Activated T-helper 1 cell treated with anti-CD3 and anti-CD28 coated beads, Interleukin-12 subunit alpha, Interleukin-12 subunit beta, Interleukin-2, Interleukin-4 antibody, amounts not matched to agents 30 ng/mL and 10 ng/mL and 1 ng/mL, durations not matched to agents 14 hours and 24 hours and 36 hours (primary cell): ENCODE measurements at regions not wholly inside any gene's neighbourhood (a gene's known extent, or its start where the extent isn't known, plus 50 kb on each side); places are given as distances from the start of the nearest gene placed in this dataset.

Experiments
- DNase-seq: peaks from one replicate; pipeline ENCODE4 v3.0.0; 2021; ENCODE audit warnings: low spot score
- H3K27ac Mint-ChIP-seq: one replicate; pipeline ENCODE4 v1.8.0; 2021; ENCODE audit warnings: mild to moderate bottlenecking, mixed read lengths
- H3K27me3 Mint-ChIP-seq: one replicate; pipeline ENCODE4 v1.8.0; 2022; ENCODE audit warnings: mild to moderate bottlenecking, moderate library complexity, mixed read lengths; ENCODE audit not compliant: insufficient read depth
- H3K36me3 Mint-ChIP-seq: one replicate; pipeline ENCODE4 v1.8.0; 2021; ENCODE audit warnings: low read depth, mixed read lengths
- H3K4me1 Mint-ChIP-seq: one replicate; pipeline ENCODE4 v1.8.0; 2021; ENCODE audit warnings: low read depth, mixed read lengths
- H3K4me3 Mint-ChIP-seq: one replicate; pipeline ENCODE4 v1.8.0; 2021; ENCODE audit warnings: mild to moderate bottlenecking, moderate library complexity, mixed read lengths
- H3K9me3 Mint-ChIP-seq: one replicate; pipeline ENCODE4 v1.8.0; 2021; ENCODE audit warnings: mixed read lengths
- intact Hi-C: fragments of 100-400 bp; cut with micrococcal nuclease; formaldehyde crosslinking; loops from one replicate; pipeline ENCODE4 v1.15.1; 2024

- peaks cover 2% of the 10 kb centered on the region for H3K9me3 Mint-ChIP-seq
- H3K4me1 Mint-ChIP-seq = no peaks in the 10 kb centered on the region
- intact Hi-C loops = no loop called here
- no peaks in the 10 kb centered on the region for H3K27me3 Mint-ChIP-seq
- no peak for DNase-seq
- no peaks in the 10 kb centered on the region for H3K36me3 Mint-ChIP-seq
- no peak overlapping the region for H3K27ac Mint-ChIP-seq
- no peak overlapping the region for H3K4me3 Mint-ChIP-seq
Measured at GRCh38 chr10:107933076-107933475, 768.6 kb upstream of the SORCS1 start.

DNA sequence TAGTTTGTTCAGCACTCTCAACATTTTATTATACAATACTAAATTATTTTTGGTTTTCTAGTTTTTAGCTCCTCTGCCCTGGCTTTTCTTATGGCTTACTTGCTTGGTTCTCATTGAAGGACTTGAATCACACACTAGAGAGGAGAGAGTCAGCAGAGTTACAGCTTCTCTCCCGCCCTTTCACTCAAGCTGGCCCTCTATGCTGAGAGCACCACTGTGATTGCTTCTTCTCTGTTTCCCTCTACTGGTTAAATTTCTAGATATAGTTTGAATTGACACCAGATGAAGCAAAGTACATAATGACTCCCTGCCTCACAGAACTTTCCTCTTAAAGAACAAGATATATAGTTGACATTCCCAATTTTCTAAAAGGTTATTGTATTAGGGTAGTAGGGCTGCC, 767.3 kb upstream of the SORCS1 start:
- intact Hi-C loops = no loop called here
- no peak overlapping the region for H3K4me3 Mint-ChIP-seq
- no peaks in the 10 kb centered on the region for H3K9me3 Mint-ChIP-seq

GRCh38 chr10:107930037-107930436, 765.5 kb upstream of the SORCS1 start:
- no peak for DNase-seq
- Mint-ChIP-seq H3K4me1 (no peaks in the 10 kb centered on the region), H3K9me3 (no peaks in the 10 kb centered on the region), H3K36me3 (no peaks in the 10 kb centered on the region), H3K27ac (no peak overlapping the region), H3K27me3 (no peaks in the 10 kb centered on the region), H3K4me3 (no peak overlapping the region)
- intact Hi-C loops = no loop called here

More for the DNA sequence above, 767.3 kb upstream of the SORCS1 start:
- Mint-ChIP-seq H3K36me3 (no peaks in the 10 kb centered on the region), H3K4me1 (no peaks in the 10 kb centered on the region), H3K27me3 (no peaks in the 10 kb centered on the region), H3K27ac (no peak overlapping the region)
- no peak for DNase-seq

DNA sequence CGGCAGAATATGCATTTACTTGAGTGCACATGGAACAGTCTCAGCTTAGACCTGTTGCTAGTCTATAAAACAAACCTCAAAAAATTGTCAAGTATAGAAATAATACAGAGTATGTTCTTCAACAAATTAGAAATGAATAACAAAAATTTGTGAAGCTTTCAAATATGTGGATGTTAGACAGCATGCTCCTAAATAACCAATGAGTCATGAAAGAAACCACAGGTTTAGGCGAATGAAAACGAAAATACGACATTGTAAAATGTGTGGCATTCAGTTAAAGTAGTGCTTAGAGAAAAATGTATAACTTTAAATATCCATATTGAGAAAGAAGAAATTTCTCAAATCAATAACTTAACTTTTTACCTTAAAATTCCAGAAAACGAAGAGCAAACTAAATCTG, 760.0 kb upstream of the SORCS1 start:
- intact Hi-C loops = no loop called here
- H3K9me3 Mint-ChIP-seq = peaks cover 7% of the 10 kb centered on the region
- no peaks in the 10 kb centered on the region for H3K36me3 Mint-ChIP-seq
- H3K4me1 Mint-ChIP-seq = no peaks in the 10 kb centered on the region
- H3K27ac Mint-ChIP-seq = no peak overlapping the region
- no peaks in the 10 kb centered on the region for H3K27me3 Mint-ChIP-seq
- no peak for DNase-seq
- no peak overlapping the region for H3K4me3 Mint-ChIP-seq

DNA sequence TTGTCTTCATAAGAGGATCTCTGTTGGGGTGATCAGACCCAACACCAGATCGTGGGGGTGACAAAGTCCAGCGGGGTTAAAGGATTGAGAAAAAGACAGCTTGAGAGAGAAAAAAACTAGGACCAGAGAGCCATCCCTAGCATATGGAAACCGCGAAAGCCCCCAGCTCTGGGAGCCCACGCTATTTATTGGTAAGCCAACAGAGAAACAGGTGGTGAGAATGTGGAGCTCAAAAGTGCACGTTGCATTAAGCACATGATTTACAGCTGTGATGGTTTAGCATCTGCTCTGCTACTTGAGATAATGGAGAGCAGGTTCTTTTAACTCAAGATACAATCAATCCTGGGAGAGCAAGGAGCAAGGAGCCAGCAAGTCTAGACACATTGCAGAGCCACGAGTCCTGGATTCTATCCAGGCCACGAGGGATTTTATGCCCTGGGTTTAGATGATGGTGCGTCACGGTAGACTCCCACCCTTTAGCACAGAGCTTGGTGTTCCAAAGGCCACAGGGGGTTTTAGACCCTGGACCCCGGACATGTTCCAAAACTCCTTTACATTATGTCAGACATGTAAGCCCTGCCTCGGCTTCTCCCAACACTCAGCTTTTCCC, 755.2 kb upstream of the SORCS1 start:
- no peak for DNase-seq
- Mint-ChIP-seq H3K4me1 (no peaks in the 10 kb centered on the region), H3K27me3 (peaks cover 4% of the 10 kb centered on the region), H3K4me3 (no peak overlapping the region), H3K36me3 (no peaks in the 10 kb centered on the region), H3K9me3 (peaks cover 16% of the 10 kb centered on the region), H3K27ac (no peak overlapping the region)
- intact Hi-C loops = no loop called here

DNA sequence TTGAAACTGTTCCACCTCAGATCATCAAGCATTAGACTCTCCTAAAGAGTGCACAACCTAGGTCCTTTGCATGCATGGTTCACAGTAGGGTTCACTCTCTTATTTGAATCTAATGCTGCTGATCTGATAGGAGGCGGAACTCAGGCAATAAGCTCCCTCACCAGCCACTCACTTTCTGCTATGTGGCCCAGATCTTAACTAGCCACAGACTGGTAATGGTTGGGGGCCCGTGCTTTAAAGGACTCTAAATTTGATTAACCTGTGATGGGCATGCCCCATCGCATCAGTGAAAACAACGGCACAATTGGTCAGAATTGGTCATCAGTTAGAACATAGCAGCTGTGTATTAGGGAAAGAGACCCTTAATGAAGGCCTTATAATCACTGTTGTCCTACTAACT, 753.7 kb upstream of the SORCS1 start:
- H3K36me3 Mint-ChIP-seq = no peaks in the 10 kb centered on the region
- no peak overlapping the region for H3K27ac Mint-ChIP-seq
- peaks cover 16% of the 10 kb centered on the region for H3K9me3 Mint-ChIP-seq
- H3K27me3 Mint-ChIP-seq = peaks cover 4% of the 10 kb centered on the region
- no peaks in the 10 kb centered on the region for H3K4me1 Mint-ChIP-seq
- intact Hi-C loops = no loop called here
- H3K4me3 Mint-ChIP-seq = no peak overlapping the region
- DNase-seq = no peak

DNA sequence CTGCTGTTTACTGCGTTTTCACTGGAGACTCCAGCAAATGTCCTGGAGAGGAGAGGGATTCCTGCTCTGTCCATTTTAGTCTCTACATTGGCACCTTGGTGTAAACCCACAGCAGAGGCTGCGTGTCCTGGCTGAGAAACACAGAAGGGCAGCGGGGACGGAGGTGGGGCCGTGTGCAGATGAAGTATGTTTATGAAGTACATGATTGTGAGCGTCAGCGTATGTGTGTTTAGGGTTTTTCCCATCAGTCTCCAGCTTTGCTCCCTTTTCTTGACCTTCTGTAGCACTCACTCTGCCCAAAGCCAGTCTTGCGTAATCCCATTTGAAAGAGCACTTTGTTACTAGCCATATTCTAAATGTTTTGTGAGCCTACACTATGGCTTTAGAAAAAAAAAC, 750.7 kb upstream of the SORCS1 start:
- no peak for DNase-seq
- Mint-ChIP-seq H3K9me3 (peaks cover 10% of the 10 kb centered on the region), H3K36me3 (no peaks in the 10 kb centered on the region), H3K4me1 (no peaks in the 10 kb centered on the region), H3K27ac (no peak overlapping the region), H3K27me3 (peaks cover 4% of the 10 kb centered on the region), H3K4me3 (no peak overlapping the region)
- intact Hi-C loops = no loop called here

DNA sequence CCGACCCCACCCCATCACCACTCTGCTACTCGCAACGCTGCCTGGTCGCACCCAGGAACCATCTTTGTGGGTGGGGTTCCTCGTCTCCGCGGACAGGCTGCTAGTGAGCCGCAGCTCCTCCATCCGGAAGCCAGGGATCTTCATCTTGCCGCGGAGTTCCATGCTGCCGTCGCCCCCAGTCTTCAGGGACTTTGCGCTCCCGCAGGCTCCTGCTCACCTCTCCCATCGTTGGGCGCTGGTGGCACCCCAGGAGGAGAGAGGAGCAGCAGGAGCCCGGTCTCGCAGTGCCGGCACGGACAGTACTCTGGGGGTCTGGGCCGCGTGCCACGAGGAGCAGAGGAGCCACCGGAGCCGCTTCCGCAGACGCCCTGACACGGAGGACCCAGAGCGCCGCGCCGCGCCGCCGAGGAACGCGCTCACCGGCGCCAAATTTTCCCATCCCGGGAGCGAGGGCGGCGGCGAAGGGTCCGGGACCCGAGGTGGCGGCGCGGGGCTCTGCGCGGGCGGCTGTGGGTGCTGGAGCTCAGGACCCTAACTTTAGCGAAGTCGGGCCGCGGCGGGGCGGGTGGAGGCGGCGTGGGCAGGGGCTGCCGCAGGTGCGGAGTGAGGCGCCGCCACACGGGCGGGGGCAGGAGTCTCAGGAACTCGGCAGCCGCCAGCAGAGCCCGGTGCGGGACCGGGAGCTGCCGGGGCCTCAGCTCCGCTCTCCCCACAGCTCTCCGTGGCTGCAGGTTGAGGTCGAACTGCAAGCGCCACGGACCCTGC, 750.1 kb upstream of the SORCS1 start:
- Mint-ChIP-seq H3K27ac (no peak overlapping the region), H3K36me3 (no peaks in the 10 kb centered on the region), H3K27me3 (peaks cover 4% of the 10 kb centered on the region), H3K4me1 (no peaks in the 10 kb centered on the region), H3K4me3 (no peak overlapping the region), H3K9me3 (peaks cover 10% of the 10 kb centered on the region)
- no peak for DNase-seq
- intact Hi-C loops = no loop called here

- Mint-ChIP-seq H3K4me1 (no peaks in the 10 kb centered on the region), H3K9me3 (peaks cover 2% of the 10 kb centered on the region), H3K4me3 (no peak overlapping the region), H3K27ac (no peak overlapping the region), H3K27me3 (peaks cover 4% of the 10 kb centered on the region), H3K36me3 (no peaks in the 10 kb centered on the region)
- intact Hi-C loops = no loop called here
- no peak for DNase-seq
Measured at GRCh38 chr10:107913317-107914294, 749.1 kb upstream of the SORCS1 start.

DNA sequence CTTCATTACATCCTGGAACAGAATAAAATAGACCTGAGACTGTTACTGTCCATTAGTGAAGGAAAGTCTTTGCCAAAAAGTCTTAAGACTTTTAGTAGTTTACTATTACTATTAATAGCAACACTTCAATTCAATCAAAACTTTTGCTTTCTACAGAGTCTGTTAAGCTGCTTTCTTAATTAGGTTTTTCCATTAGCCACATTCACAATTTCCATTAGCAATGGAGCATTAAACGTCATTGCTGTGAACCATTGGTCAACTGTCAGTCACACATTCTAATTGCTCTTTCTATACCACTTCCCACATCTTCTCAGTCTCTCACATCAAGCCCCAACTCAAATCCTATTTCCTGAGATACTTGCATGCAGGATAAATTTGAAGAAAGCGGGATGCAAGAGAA, 736.6 kb upstream of the SORCS1 start:
- DNase-seq = no peak
- Mint-ChIP-seq H3K4me1 (no peaks in the 10 kb centered on the region), H3K27ac (no peak overlapping the region), H3K9me3 (peaks cover 6% of the 10 kb centered on the region), H3K36me3 (no peaks in the 10 kb centered on the region), H3K4me3 (no peak overlapping the region), H3K27me3 (no peaks in the 10 kb centered on the region)
- intact Hi-C loops = no loop called here

GRCh38 chr10:107900131-107900530, 735.6 kb upstream of the SORCS1 start:
- no peaks in the 10 kb centered on the region for H3K36me3 Mint-ChIP-seq

DNA sequence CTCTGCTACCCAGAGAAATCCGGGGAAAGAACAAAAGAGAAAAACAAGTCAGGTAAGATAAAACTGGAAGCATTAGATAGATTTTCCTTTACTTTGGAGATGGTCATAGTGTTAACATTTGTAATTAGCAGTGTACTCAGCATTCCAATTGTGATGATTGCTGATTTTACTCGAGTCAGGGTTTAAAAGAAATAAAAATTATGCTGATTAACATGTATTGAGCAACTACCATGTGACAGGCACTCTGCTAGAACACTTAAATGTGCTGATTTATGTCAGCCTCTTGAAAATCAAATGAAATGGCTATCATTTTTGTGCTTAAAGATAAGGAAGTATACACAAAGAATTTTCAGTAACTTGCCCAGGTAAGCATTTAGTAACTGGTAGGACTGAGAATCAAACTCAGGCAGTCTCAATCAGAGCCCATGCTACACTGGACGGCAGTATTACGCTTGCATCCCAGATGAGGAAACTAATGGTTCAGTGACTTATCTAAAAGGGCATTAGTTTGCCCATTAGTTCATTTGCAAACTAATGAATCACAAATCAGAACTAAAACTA, 735.1 kb upstream of the SORCS1 start:
- Mint-ChIP-seq H3K4me1 (no peaks in the 10 kb centered on the region), H3K27ac (no peak overlapping the region), H3K27me3 (no peaks in the 10 kb centered on the region), H3K4me3 (no peak overlapping the region), H3K9me3 (peaks cover 6% of the 10 kb centered on the region), H3K36me3 (no peaks in the 10 kb centered on the region)
- intact Hi-C loops = no loop called here
- no peak for DNase-seq

More at GRCh38 chr10:107900131-107900530, 735.6 kb upstream of the SORCS1 start:
- Mint-ChIP-seq H3K27me3 (no peaks in the 10 kb centered on the region), H3K4me1 (no peaks in the 10 kb centered on the region), H3K27ac (no peak overlapping the region), H3K4me3 (no peak overlapping the region), H3K9me3 (peaks cover 6% of the 10 kb centered on the region)
- DNase-seq = no peak
- intact Hi-C loops = no loop called here

DNA sequence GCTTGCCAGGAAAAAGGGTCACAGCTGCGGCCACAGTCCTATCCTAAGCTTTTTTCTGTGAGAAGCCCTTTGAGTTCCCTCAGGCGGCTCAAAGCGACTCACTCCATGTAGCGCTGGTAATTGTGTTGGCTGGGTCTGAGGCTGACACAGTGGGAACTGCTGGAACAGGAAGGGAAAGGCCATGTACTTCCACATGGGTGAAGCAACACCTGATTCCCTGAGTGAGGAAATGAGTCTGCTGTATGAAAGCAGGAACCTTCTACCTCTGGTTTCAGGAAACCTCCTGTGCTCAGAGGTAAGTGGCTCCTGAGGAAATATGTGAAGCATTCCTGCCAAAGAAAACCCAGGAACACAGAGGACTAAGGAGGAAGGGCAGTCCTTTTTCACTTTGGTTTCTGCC, 734.6 kb upstream of the SORCS1 start:
- intact Hi-C loops = no loop called here
- no peaks in the 10 kb centered on the region for H3K36me3 Mint-ChIP-seq
- H3K4me1 Mint-ChIP-seq = no peaks in the 10 kb centered on the region
- no peak overlapping the region for H3K27ac Mint-ChIP-seq
- H3K27me3 Mint-ChIP-seq = no peaks in the 10 kb centered on the region
- no peak overlapping the region for H3K4me3 Mint-ChIP-seq
- H3K9me3 Mint-ChIP-seq = peaks cover 6% of the 10 kb centered on the region
- no peak for DNase-seq
